NT2/D1 (cell line): ENCODE measurements at regions not wholly inside any gene's neighbourhood (a gene's known extent, or its start where the extent isn't known, plus 50 kb on each side); places are given as distances from the start of the nearest gene placed in this dataset.

Experiments
- YY1 ChIP-seq: IDR thresholded peaks from 2 replicates; pipeline ENCODE4 v1.6.1; 2011; ENCODE audit not compliant: insufficient read length, insufficient read depth
- ZNF274 ChIP-seq: IDR thresholded peaks from 2 replicates; pipeline ENCODE4 v1.6.1; 2011; ENCODE audit warnings: mild to moderate bottlenecking, low read depth, low read length

- no peak for TF ChIP-seq ZNF274
- TF ChIP-seq YY1 = no peak
These were observed 72.5 kb upstream of the IGFBP3 start for GRCh38 chr7:45993621-45994020.
